Thyroid gland (tissue), 4 donors: ENCODE measurements at regions not wholly inside any gene's neighbourhood (a gene's known extent, or its start where the extent isn't known, plus 50 kb on each side); places are given as distances from the start of the nearest gene placed in this dataset.

Source experiments
- CTCF ChIP-seq, 6 experiments: fragments of 200-600 bp in 3 of 6; fragments of 450-650 bp in 3 of 6; sonication (generic) in 3 of 6; IDR thresholded peaks; one replicate each; pipeline ENCODE4 v1.5.1; 2016 to 2019; ENCODE audit warnings: antibody characterized with exemption in 6 of 6, mild to moderate bottlenecking in 2 of 6, inconsistent platforms in 1 of 6, moderate library complexity in 1 of 6
- POLR2A ChIP-seq, 2 donors: fragments of 450-650 bp; IDR thresholded peaks; one replicate each; pipeline ENCODE4 v1.6.1; 2017; ENCODE audit warnings: antibody characterized with exemption in 2 of 2, mild to moderate bottlenecking in 2 of 2, moderate library complexity in 1 of 2

DNA sequence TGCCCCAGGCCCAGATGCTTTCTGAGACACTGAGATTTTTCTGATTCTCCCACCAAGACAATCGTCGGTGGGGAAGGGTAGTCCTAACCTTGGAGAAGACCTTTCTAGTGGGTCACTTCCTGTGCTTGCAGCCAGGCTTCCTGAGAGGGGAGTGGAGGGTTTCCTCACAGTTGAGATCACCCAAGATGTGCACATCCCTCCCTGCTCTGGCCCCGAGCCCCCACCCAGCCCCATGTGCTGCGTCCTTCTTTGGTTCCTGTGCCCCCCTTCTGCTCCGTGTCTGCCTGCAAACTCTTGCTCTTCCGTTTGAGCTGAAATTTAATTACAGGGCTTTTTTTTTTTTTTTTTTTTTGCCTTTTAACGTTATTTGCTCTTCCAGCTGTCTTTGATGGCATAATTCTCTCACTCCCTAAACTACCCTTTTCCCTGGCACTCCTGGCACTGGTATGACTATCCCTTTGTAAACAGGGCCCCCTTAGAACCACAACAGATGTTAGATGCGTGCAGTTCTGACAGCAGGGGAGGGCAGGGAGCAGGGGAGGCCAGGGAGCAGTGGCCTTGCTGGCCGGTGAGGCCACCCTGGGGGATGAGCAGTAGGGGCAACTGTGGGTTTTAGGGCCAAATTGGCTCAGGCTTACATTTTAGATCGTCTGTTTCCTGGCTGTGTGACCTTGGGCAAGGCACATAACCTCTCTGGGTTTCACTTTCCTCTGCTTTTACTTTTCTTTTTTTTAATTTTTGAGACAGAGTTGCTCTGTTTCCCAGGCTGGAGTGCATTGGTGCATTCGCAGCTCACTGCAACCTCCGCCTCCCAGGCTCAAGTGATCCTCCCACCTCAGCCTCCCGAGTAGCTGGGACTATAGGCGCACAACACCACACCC is 144.5 kb downstream of the PHETA1 start:
- TF ChIP-seq CTCF (IDR thresholded peaks at IDR 0.05) (no peak), POLR2A (IDR thresholded peaks at IDR 0.05) (no peak)
